Mesenchymal stem cell (in vitro differentiated cells and primary cell): ENCODE measurements at regions not wholly inside any gene's neighbourhood (a gene's known extent, or its start where the extent isn't known, plus 50 kb on each side); places are given as distances from the start of the nearest gene placed in this dataset.

Source experiments
- DNase-seq: peaks from one replicate; pipeline ENCODE4 v3.0.0-alpha.2; 2013
- H2AFZ ChIP-seq: one replicate; pipeline ENCODE4 v1.6.1; 2013; ENCODE audit warnings: low read depth, mild to moderate bottlenecking, control low read depth, inconsistent platforms, low read length, moderate library complexity
- H2AK5ac ChIP-seq: 2 replicates; pipeline ENCODE4 v1.6.1; 2013; ENCODE audit warnings: low read length, moderate library complexity, mild to moderate bottlenecking, inconsistent platforms; ENCODE audit not compliant: severe bottlenecking
- H2BK120ac ChIP-seq: one replicate; pipeline ENCODE4 v1.6.1; 2013; ENCODE audit warnings: low read depth, mild to moderate bottlenecking, inconsistent platforms, low read length, moderate library complexity
- H2BK12ac ChIP-seq, 2 experiments: one replicate each; pipeline ENCODE4 v1.6.1; 2013; ENCODE audit warnings: inconsistent platforms in 2 of 2, low read length in 2 of 2, mild to moderate bottlenecking in 2 of 2, moderate library complexity in 2 of 2, control low read depth in 1 of 2
- H2BK15ac ChIP-seq: one replicate; pipeline ENCODE4 v1.6.1; 2013; ENCODE audit warnings: mild to moderate bottlenecking, low read depth, inconsistent platforms; ENCODE audit not compliant: poor library complexity, severe bottlenecking
- H2BK5ac ChIP-seq: 2 replicates; pipeline ENCODE4 v1.6.1; 2013; ENCODE audit warnings: low read depth, mild to moderate bottlenecking, low read length, control low read depth, inconsistent platforms; ENCODE audit not compliant: poor library complexity, severe bottlenecking
- H3K14ac ChIP-seq, 2 experiments: one replicate each; pipeline ENCODE4 v1.6.1; 2013; ENCODE audit warnings: inconsistent platforms in 2 of 2, low read length in 2 of 2, control low read depth in 1 of 2, mild to moderate bottlenecking in 1 of 2, moderate library complexity in 1 of 2
- H3K18ac ChIP-seq, 2 experiments: one replicate each; pipeline ENCODE4 v1.6.1; 2013; ENCODE audit warnings: inconsistent platforms in 2 of 2, low read length in 2 of 2, control low read depth in 1 of 2, low read depth in 1 of 2, mild to moderate bottlenecking in 1 of 2
- H3K23ac ChIP-seq, 2 experiments: one replicate each; pipeline ENCODE4 v1.6.1; 2013; ENCODE audit warnings: inconsistent platforms in 2 of 2, low read length in 2 of 2, mild to moderate bottlenecking in 2 of 2, moderate library complexity in 2 of 2, control low read depth in 1 of 2
- H3K27ac ChIP-seq: 2 replicates; pipeline ENCODE4 v1.5.1; 2013; ENCODE audit warnings: mild to moderate bottlenecking, moderate library complexity, low read length, control low read depth, inconsistent platforms; ENCODE audit not compliant: poor library complexity, severe bottlenecking
- H3K27me3 ChIP-seq, 2 experiments: 2 replicates each; pipeline versions ENCODE4 v1.6.1 to v1.7.0; 2013; ENCODE audit warnings: low read length in 2 of 2, mild to moderate bottlenecking in 2 of 2, moderate library complexity in 2 of 2, control low read depth in 1 of 2, inconsistent platforms in 1 of 2; ENCODE audit not compliant: control insufficient read depth in 1 of 2, insufficient read depth in 1 of 2
- H3K36me3 ChIP-seq, 2 experiments: 2 replicates each; pipeline versions ENCODE4 v1.6.1 to v1.7.0; 2013; ENCODE audit warnings: low read length in 2 of 2, control low read depth in 1 of 2, inconsistent platforms in 1 of 2, low read depth in 1 of 2, mild to moderate bottlenecking in 1 of 2; ENCODE audit not compliant: insufficient read depth in 2 of 2, control insufficient read depth in 1 of 2
- H3K4ac ChIP-seq, 2 experiments: one replicate each; pipeline ENCODE4 v1.6.1; 2013; ENCODE audit warnings: inconsistent platforms in 2 of 2, low read length in 2 of 2, mild to moderate bottlenecking in 2 of 2, moderate library complexity in 2 of 2, control low read depth in 1 of 2, low read depth in 1 of 2
- H3K4me1 ChIP-seq: 2 replicates; pipeline ENCODE4 v1.6.1; 2013; ENCODE audit warnings: low read depth, low read length, control low read depth; ENCODE audit not compliant: control insufficient read depth, insufficient read depth
- H3K4me2 ChIP-seq: 2 replicates; pipeline ENCODE4 v1.6.1; 2013; ENCODE audit warnings: low read length, mild to moderate bottlenecking, inconsistent platforms; ENCODE audit not compliant: poor library complexity, severe bottlenecking
- H3K4me3 ChIP-seq, 2 experiments: 2 replicates each; pipeline versions ENCODE4 v1.5.1 to v1.7.0; 2013; ENCODE audit warnings: low read length in 2 of 2, mild to moderate bottlenecking in 2 of 2, control low read depth in 1 of 2, low read depth in 1 of 2; ENCODE audit not compliant: insufficient read depth in 1 of 2
- H3K79me1 ChIP-seq: replicated peaks from 2 replicates; pipeline ENCODE4 v1.6.1; 2013; ENCODE audit warnings: mild to moderate bottlenecking, control low read depth, low read length, inconsistent platforms; ENCODE audit not compliant: poor library complexity, severe bottlenecking
- H3K9ac ChIP-seq: 2 replicates; pipeline ENCODE4 v1.7.0; 2013; ENCODE audit warnings: mild to moderate bottlenecking, low read length, moderate library complexity
- H3K9me3 ChIP-seq: 2 replicates; pipeline ENCODE4 v1.7.0; 2013; ENCODE audit warnings: mild to moderate bottlenecking, low read length; ENCODE audit not compliant: control insufficient read depth
- H4K8ac ChIP-seq: one replicate; pipeline ENCODE4 v1.6.1; 2013; ENCODE audit warnings: inconsistent platforms, mild to moderate bottlenecking, low read length, moderate library complexity
- H4K91ac ChIP-seq: one replicate; pipeline ENCODE4 v1.6.1; 2013; ENCODE audit warnings: mild to moderate bottlenecking, low read length, inconsistent platforms
- WGBS: methylation state at CpG from one replicate; pipeline ENCODE4 v1.1.7; 2013; ENCODE audit warnings: mixed read lengths; 5-methylcytosine and 5-hydroxymethylcytosine counted together

DNA sequence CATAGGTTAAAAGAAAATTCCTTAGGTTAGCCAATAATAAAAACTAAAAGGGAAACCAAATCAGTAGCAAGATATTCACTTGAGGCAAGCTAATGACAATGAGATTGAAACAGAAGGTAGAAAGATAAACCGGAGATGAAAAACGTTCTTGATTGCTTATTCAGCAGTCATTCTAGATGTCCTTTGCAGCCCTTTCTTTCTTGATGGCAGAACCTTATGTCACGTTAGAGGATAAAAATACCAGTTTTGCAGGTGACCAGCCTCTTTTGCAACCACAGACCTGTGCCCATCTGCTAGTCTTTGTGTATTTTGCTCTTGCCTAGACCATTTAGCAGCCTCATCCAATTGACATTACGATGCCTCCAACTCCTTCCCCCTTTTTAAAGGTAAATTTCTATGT is 337.8 kb downstream of the DMAC1 start:
- Histone ChIP-seq H4K8ac (no peak overlapping the region), H2AFZ (no peak overlapping the region), H3K79me1 (no peaks in the 10 kb centered on the region), H3K4me2 (no peak overlapping the region), H3K14ac (no peak overlapping the region), H3K4me1 (no peaks in the 10 kb centered on the region), H3K23ac (no peak overlapping the region), H3K4ac (no peak overlapping the region), H2BK120ac (no peak overlapping the region), H3K36me3 (no peaks in the 10 kb centered on the region), H3K27me3 (peaks cover 0 to 16% of the 10 kb centered on the region in 2 experiments), H3K27ac (no peak overlapping the region), H2BK15ac (no peak overlapping the region), H3K4me3 (no peak overlapping the region), H4K91ac (no peak overlapping the region), H3K9ac (no peak overlapping the region), H3K9me3 (no peaks in the 10 kb centered on the region), H2BK12ac (no peak overlapping the region), H2AK5ac (no peak overlapping the region), H2BK5ac (no peak overlapping the region), H3K18ac (no peak overlapping the region)
- DNase-seq = no peak
- 90% methylated on average over 3 of the region's 4 CpGs for WGBS

DNA sequence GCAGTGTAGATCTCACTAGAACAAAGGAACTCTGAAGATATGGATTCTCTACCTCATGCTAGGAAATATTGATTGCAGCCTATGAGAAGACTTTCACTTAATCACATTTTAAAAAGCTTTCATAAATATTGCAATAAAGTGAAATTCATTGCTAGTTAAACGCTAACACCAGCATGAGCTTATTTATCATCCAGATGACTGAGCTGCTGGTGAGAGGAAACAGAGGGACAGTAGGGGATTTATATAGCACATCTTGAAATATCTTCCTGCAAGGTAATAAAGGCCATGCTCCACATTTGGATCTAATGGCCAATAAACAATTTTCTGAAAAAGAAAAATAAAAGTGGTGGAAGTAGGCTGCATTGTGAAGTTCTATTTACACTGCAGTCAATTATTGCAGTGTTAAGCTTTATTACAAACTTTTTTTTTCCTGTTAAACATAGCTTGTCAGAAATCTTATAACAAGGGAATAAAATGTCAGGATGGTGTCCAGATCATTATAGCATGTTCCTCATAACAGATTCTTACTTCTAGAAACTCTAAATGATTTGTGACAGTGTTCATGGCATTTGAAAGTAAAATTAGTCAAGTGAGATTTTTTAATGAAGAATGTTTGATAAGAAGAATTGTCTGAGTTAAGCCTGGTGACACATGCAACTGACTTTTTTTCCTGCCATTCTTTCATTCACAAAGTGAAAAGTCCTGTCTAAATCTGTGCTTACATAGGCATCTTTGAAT is 342.6 kb downstream of the DMAC1 start:
- Histone ChIP-seq H3K36me3 (no peaks in the 10 kb centered on the region), H2BK5ac (no peak overlapping the region)

DNA sequence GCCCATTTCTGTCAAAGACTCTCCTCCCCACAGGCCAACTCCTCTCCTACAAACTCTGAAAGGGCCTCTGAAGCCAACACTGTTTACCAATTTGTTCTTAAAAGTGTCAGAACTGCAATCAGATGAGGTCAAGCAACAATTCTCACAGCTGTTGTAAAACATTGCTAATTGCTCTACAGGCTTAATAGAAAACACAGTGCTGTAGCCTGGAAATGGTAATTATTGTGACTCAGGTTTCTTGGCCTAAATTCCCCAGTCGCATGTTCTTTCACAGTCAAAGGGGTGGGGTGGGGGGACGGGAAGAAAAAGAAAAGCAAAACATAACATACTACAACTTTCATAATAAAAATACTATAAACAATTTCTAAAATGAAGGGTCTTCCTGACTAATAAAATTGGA is 343.2 kb downstream of the DMAC1 start:
- no peak overlapping the region for H2AK5ac ChIP-seq

More for the DNA sequence above, 342.6 kb downstream of the DMAC1 start:
- no peak overlapping the region for H3K14ac ChIP-seq
- no peaks in the 10 kb centered on the region for H3K4me1 ChIP-seq
- no peaks in the 10 kb centered on the region for H3K27me3 ChIP-seq
- no peak overlapping the region for H2BK15ac ChIP-seq
- no peaks in the 10 kb centered on the region for H3K79me1 ChIP-seq
- H3K18ac ChIP-seq = no peak overlapping the region
- H3K23ac ChIP-seq = no peak overlapping the region
- no peak overlapping the region for H2BK12ac ChIP-seq
- H2BK120ac ChIP-seq = no peak overlapping the region
- no peak overlapping the region for H4K91ac ChIP-seq
- no peaks in the 10 kb centered on the region for H3K9me3 ChIP-seq
- H3K27ac ChIP-seq = no peak overlapping the region
- no peak overlapping the region for H2AFZ ChIP-seq
- no peak overlapping the region for H3K9ac ChIP-seq
- H3K4me3 ChIP-seq = no peak overlapping the region
- H3K4me2 ChIP-seq = no peak overlapping the region
- H3K4ac ChIP-seq = no peak overlapping the region
- WGBS = 83% methylated on average over 1 of the region's 1 CpG
- no peak overlapping the region for H4K8ac ChIP-seq
- no peak for DNase-seq
- no peak overlapping the region for H2AK5ac ChIP-seq

DNA sequence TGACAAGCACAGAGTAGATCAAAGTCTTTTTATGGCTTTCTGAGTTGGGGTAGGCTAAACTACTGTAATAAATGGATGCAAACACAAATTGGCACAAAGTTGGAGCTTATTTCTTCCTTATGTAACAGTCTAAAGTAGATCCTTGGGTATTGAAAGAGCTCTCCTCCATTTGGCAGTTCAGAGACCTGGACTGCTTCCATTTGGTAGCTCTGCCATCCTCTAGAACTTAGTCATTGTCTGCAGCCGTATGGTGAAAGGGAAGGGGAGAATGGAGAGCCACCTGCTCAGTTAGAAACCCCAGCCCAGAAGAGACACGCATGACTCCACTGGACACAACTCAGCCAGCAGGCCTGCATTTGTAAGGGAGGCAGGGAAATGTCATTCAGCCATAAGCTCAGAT is 345.0 kb downstream of the DMAC1 start:
- no peak overlapping the region for H3K4me2 ChIP-seq
- H3K14ac ChIP-seq = no peak overlapping the region
- 100% methylated on average over 2 of the region's 2 CpGs for WGBS
- H2AFZ ChIP-seq = no peak overlapping the region
- H3K4me3 ChIP-seq = no peak overlapping the region
- no peaks in the 10 kb centered on the region for H3K36me3 ChIP-seq
- H2BK15ac ChIP-seq = no peak overlapping the region
- no peak overlapping the region for H4K8ac ChIP-seq
- H3K79me1 ChIP-seq = no peaks in the 10 kb centered on the region
- H2BK120ac ChIP-seq = no peak overlapping the region
- no peaks in the 10 kb centered on the region for H3K4me1 ChIP-seq
- no peak overlapping the region for H2AK5ac ChIP-seq
- no peak for DNase-seq
- no peak overlapping the region for H3K18ac ChIP-seq
- no peak overlapping the region for H3K23ac ChIP-seq
- no peak overlapping the region for H3K9ac ChIP-seq
- H3K9me3 ChIP-seq = no peaks in the 10 kb centered on the region
- no peak overlapping the region for H4K91ac ChIP-seq
- H2BK12ac ChIP-seq = no peak overlapping the region
- H3K4ac ChIP-seq = no peak overlapping the region
- no peaks in the 10 kb centered on the region for H3K27me3 ChIP-seq
- no peak overlapping the region for H2BK5ac ChIP-seq
- no peak overlapping the region for H3K27ac ChIP-seq

More for the DNA sequence above, 343.2 kb downstream of the DMAC1 start:
- Histone ChIP-seq H3K9ac (no peak overlapping the region), H3K14ac (no peak overlapping the region), H3K79me1 (no peaks in the 10 kb centered on the region), H3K27me3 (no peaks in the 10 kb centered on the region), H3K4me1 (no peaks in the 10 kb centered on the region), H3K4me3 (no peak overlapping the region), H2BK15ac (no peak overlapping the region), H2BK120ac (no peak overlapping the region), H4K91ac (no peak overlapping the region), H3K9me3 (no peaks in the 10 kb centered on the region), H3K4ac (no peak overlapping the region), H2AFZ (no peak overlapping the region), H2BK12ac (no peak overlapping the region), H3K23ac (no peak overlapping the region), H3K18ac (no peak overlapping the region), H2BK5ac (no peak overlapping the region), H4K8ac (no peak overlapping the region), H3K27ac (no peak overlapping the region), H3K36me3 (no peaks in the 10 kb centered on the region), H3K4me2 (no peak overlapping the region)
- WGBS = no CpG with 5 or more reads among the region's 2 CpGs
- no peak for DNase-seq
